ENCODE measurements at regions not wholly inside any gene's neighbourhood (a gene's known extent, or its start where the extent isn't known, plus 50 kb on each side); places are given as distances from the start of the nearest gene placed in this dataset.

GRCh38 chr9:30121611-30122010, 2262.8 kb upstream of the ACO1 start:
- no peaks in the 10 kb centered on the region for H4K20me1 ChIP-seq (ENCODE audit: insufficient read depth)

More at GRCh38 chr9:30121611-30122010, 2262.8 kb upstream of the ACO1 start:
- no peaks in the 10 kb centered on the region for H3K27me3 ChIP-seq (ENCODE audit: insufficient read depth, low read length)
- no peak overlapping the region for H3K4me2 ChIP-seq (ENCODE audit: low read length)
- no TSS peak for BruUV-seq (replicated peaks)
- no peaks in the 10 kb centered on the region for H3K36me3 ChIP-seq (ENCODE audit: control insufficient read depth in 1 of 2, insufficient read depth in 2 of 2, low read length in 2 of 2)
- H3K9me3 ChIP-seq (ENCODE audit: control insufficient read depth in 1 of 2, insufficient read depth in 1 of 2, low read depth in 1 of 2, low read length in 2 of 2), result no peaks in the 10 kb centered on the region
- ChIA-PET POLR2A (no interaction called here), CTCF (no interaction called here), RAD21 (ENCODE audit: low non-redundant PET in 1 of 2, low total read pairs in 2 of 2, uncharacterized antibody in 2 of 2, unreplicated experiment in 2 of 2) (no interaction called here)
- no peak overlapping the region for H3K27ac ChIP-seq (ENCODE audit: low read depth, low read length)
- H3K9me2 ChIP-seq (ENCODE audit: insufficient read depth), result no peaks in the 10 kb centered on the region
- ATAC-seq (no peak), DNase-seq (ENCODE audit: low read depth, low spot score) (no peak)
- H3K4me3 ChIP-seq (replicated peaks in 1 of 2; ENCODE audit: low read depth in 1 of 2, low read length in 2 of 2), result no peak overlapping the region
- H3K4me1 ChIP-seq (ENCODE audit: control insufficient read depth in 1 of 2, insufficient read depth in 2 of 2, low read length in 2 of 2), result no peaks in the 10 kb centered on the region
- H3K9ac ChIP-seq (ENCODE audit: low read length), result no peak overlapping the region
- H2AFZ ChIP-seq (ENCODE audit: low read depth, low read length, poor library complexity, severe bottlenecking), result no peak overlapping the region
- no peak for TF ChIP-seq EGR1 (IDR thresholded peaks at IDR 0.05; ENCODE audit: low read depth)
- no peak for TF ChIP-seq CEBPB (IDR thresholded peaks at IDR 0.05; ENCODE audit: low read depth)
- TF ChIP-seq REST (IDR thresholded peaks at IDR 0.05; ENCODE audit: low read depth), result no peak
- TF ChIP-seq ELF1 (IDR thresholded peaks at IDR 0.05; ENCODE audit: borderline replicate concordance, low read depth), result no peak
- no peaks in the 10 kb centered on the region for H3K79me2 ChIP-seq (ENCODE audit: insufficient read depth, low read length)
- intact Hi-C loops (cut with micrococcal nuclease), result no loop called here
